ENCODE measurements at regions not wholly inside any gene's neighbourhood (a gene's known extent, or its start where the extent isn't known, plus 50 kb on each side); places are given as distances from the start of the nearest gene placed in this dataset.

GRCh38 chr13:90533866-90534265 lies 813.6 kb upstream of the MIR17HG start:
- DNase-seq (ENCODE audit: low spot score), result no peak

- DNase-seq (ENCODE audit: low spot score), result no peak
These were observed 812.7 kb upstream of the MIR17HG start for GRCh38 chr13:90534617-90535370.

GRCh38 chr13:90535421-90535820 lies 812.1 kb upstream of the MIR17HG start:
- DNase-seq (ENCODE audit: low spot score), result no peak

GRCh38 chr13:90538063-90538462 lies 809.4 kb upstream of the MIR17HG start:
- no peak for DNase-seq (ENCODE audit: low spot score)

GRCh38 chr13:90541346-90541745 lies 806.1 kb upstream of the MIR17HG start:
- DNase-seq (ENCODE audit: low spot score), result no peak

GRCh38 chr13:90542959-90543505 lies 804.5 kb upstream of the MIR17HG start:
- DNase-seq (ENCODE audit: low spot score), result no peak

GRCh38 chr13:90545070-90545840 lies 802.2 kb upstream of the MIR17HG start:
- no peak for DNase-seq (ENCODE audit: low spot score)

- no peak for DNase-seq (ENCODE audit: low spot score)
These were observed 800.2 kb upstream of the MIR17HG start for GRCh38 chr13:90547272-90547790.

- DNase-seq (ENCODE audit: low spot score), result no peak
These were observed 796.2 kb upstream of the MIR17HG start for GRCh38 chr13:90551253-90551652.

GRCh38 chr13:90552702-90553101 lies 794.8 kb upstream of the MIR17HG start:
- DNase-seq (ENCODE audit: low spot score), result no peak

- DNase-seq (ENCODE audit: low spot score), result no peak
These were observed 794.3 kb upstream of the MIR17HG start for GRCh38 chr13:90553159-90553558.

- DNase-seq (ENCODE audit: low spot score), result no peak
These were observed 789.9 kb upstream of the MIR17HG start for GRCh38 chr13:90557626-90558025.

GRCh38 chr13:90562443-90562842 lies 785.0 kb upstream of the MIR17HG start:
- DNase-seq (ENCODE audit: low spot score), result no peak

- no peak for DNase-seq (ENCODE audit: low spot score)
These were observed 783.4 kb upstream of the MIR17HG start for GRCh38 chr13:90564096-90564495.

GRCh38 chr13:90564566-90564965 lies 782.9 kb upstream of the MIR17HG start:
- DNase-seq (ENCODE audit: low spot score), result no peak

- DNase-seq (ENCODE audit: low spot score), result no peak
These were observed 781.3 kb upstream of the MIR17HG start for GRCh38 chr13:90565985-90566713.

GRCh38 chr13:90568165-90568564 lies 779.3 kb upstream of the MIR17HG start:
- DNase-seq (ENCODE audit: low spot score), result no peak

- no peak for DNase-seq (ENCODE audit: low spot score)
These were observed 771.4 kb upstream of the MIR17HG start for GRCh38 chr13:90576067-90576466.

- no peak for DNase-seq (ENCODE audit: low spot score)
These were observed 769.8 kb upstream of the MIR17HG start for GRCh38 chr13:90577726-90578125.

- DNase-seq (ENCODE audit: low spot score), result no peak
These were observed 762.1 kb upstream of the MIR17HG start for GRCh38 chr13:90585392-90585791.

- DNase-seq (ENCODE audit: low spot score), result no peak
These were observed 756.1 kb upstream of the MIR17HG start for GRCh38 chr13:90591260-90591926.

GRCh38 chr13:90591927-90592268 lies 755.6 kb upstream of the MIR17HG start:
- DNase-seq (ENCODE audit: low spot score), result no peak

Data from activated CD4-positive, alpha-beta T cell treated with anti-CD3 and anti-CD28 coated beads, Interleukin-2, Interleukin-4, amounts not matched to agents 100 ng/mL and 50 ng/mL, durations not matched to agents 16 hours and 8 hours (primary cell).